OCI-LY1 (cell line): ENCODE measurements at regions not wholly inside any gene's neighbourhood (a gene's known extent, or its start where the extent isn't known, plus 50 kb on each side); places are given as distances from the start of the nearest gene placed in this dataset.

Experiments used
- H2AFZ ChIP-seq: fragments of 200-600 bp; sonication (generic), shearing (Covaris generic); 2 replicates; pipeline ENCODE4 v1.6.0; 2014; ENCODE audit warnings: antibody characterized with exemption, mild to moderate bottlenecking, low read length
- H3F3A ChIP-seq: fragments of 200-600 bp; sonication (generic), shearing (Covaris generic); 2 replicates; pipeline ENCODE4 v1.6.0; 2014; ENCODE audit warnings: mild to moderate bottlenecking, antibody characterized with exemption, low read length, moderate library complexity; ENCODE audit not compliant: insufficient read depth
- H3K27ac ChIP-seq: fragments of 200-600 bp; sonication (generic); 2 replicates; pipeline ENCODE4 v1.5.1; 2014; ENCODE audit warnings: low read length, mixed run types, mild to moderate bottlenecking, low read depth; ENCODE audit not compliant: poor library complexity, severe bottlenecking
- H3K27me3 ChIP-seq: fragments of 200-600 bp; sonication (generic); 2 replicates; pipeline ENCODE4 v1.6.0; 2014; ENCODE audit warnings: antibody characterized with exemption, mild to moderate bottlenecking, low read length, moderate library complexity; ENCODE audit not compliant: insufficient read depth
- H3K36me3 ChIP-seq: fragments of 200-600 bp; sonication (generic); 2 replicates; pipeline ENCODE4 v1.6.1; 2014; ENCODE audit warnings: mild to moderate bottlenecking, antibody characterized with exemption, low read length, moderate library complexity, mixed read lengths; ENCODE audit not compliant: insufficient read depth
- H3K4me1 ChIP-seq: fragments of 200-600 bp; sonication (generic); 2 replicates; pipeline ENCODE4 v1.5.1; 2014; ENCODE audit warnings: mild to moderate bottlenecking, low read length, moderate library complexity; ENCODE audit not compliant: insufficient read depth, severe bottlenecking
- H3K4me2 ChIP-seq: fragments of 200-600 bp; sonication (generic), shearing (Covaris generic); 2 replicates; pipeline ENCODE4 v1.6.1; 2014; ENCODE audit warnings: low read length
- H3K4me3 ChIP-seq: fragments of 200-600 bp; sonication (generic); 2 replicates; pipeline ENCODE4 v1.5.1; 2014; ENCODE audit warnings: low read length, low read depth, mild to moderate bottlenecking, mixed read lengths; ENCODE audit not compliant: poor library complexity, severe bottlenecking
- H3K79me2 ChIP-seq: fragments of 200-600 bp; shearing (Covaris generic); 2 replicates; pipeline ENCODE4 v1.6.1; 2016; ENCODE audit warnings: mixed run types, low read length, mixed read lengths; ENCODE audit not compliant: insufficient read depth
- H3K9ac ChIP-seq: fragments of 200-600 bp; sonication (generic), shearing (Covaris generic); 2 replicates; pipeline ENCODE4 v1.6.1; 2014; ENCODE audit warnings: mild to moderate bottlenecking, low read length, mixed read lengths
- H3K9me2 ChIP-seq: fragments of 200-600 bp; sonication (generic), shearing (Covaris generic); 2 replicates; pipeline ENCODE4 v1.6.1; 2014; ENCODE audit warnings: low read depth, mild to moderate bottlenecking, low read length, mixed read lengths
- H3K9me3 ChIP-seq: fragments of 200-600 bp; shearing (Covaris generic); 2 replicates; pipeline ENCODE4 v1.6.1; 2014; ENCODE audit warnings: low read length, mixed read lengths
- H4K20me1 ChIP-seq: fragments of 200-600 bp; sonication (generic), shearing (Covaris generic); 2 replicates; pipeline ENCODE4 v1.6.0; 2016; ENCODE audit warnings: mild to moderate bottlenecking, low read length; ENCODE audit not compliant: insufficient read depth
- CTCF ChIP-seq: fragments of 200-600 bp; sonication (generic), shearing (Covaris generic); IDR thresholded peaks from 2 replicates; pipeline ENCODE4 v1.5.1; 2017; ENCODE audit warnings: mild to moderate bottlenecking, antibody characterized with exemption, low read length, moderate library complexity, mixed read lengths
- EZH2 ChIP-seq: fragments of 200-600 bp; sonication (generic), shearing (Covaris generic); IDR thresholded peaks from 2 replicates; pipeline ENCODE4 v1.8.0; 2017; ENCODE audit warnings: borderline replicate concordance, mixed run types, mild to moderate bottlenecking, antibody characterized with exemption, low read length, moderate library complexity, mixed read lengths

DNA sequence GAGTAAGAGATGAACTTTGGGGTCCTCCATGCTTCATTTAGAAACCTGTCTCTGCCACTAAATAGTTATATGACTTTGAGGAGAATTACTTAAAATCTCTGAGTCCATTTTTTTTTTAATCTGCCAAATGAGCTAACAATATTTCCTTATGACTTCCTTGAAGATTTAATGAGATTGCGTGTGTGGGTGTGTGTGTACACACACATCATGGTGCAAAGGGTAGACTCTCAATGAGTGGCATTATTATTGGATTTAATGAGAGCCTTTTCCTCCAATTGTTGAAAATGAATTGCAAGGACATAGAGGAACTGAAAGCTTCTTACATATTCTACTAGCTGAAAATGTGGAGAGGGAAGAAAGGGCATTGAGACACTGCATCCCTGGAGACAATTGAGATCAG lies 573.5 kb upstream of the LUZP2 start:
- Histone ChIP-seq H3F3A (no peaks in the 10 kb centered on the region), H3K9me3 (no peaks in the 10 kb centered on the region), H3K36me3 (no peaks in the 10 kb centered on the region), H3K9ac (no peak overlapping the region), H2AFZ (no peak overlapping the region), H3K79me2 (no peaks in the 10 kb centered on the region), H3K4me2 (no peak overlapping the region), H4K20me1 (no peaks in the 10 kb centered on the region), H3K9me2 (no peaks in the 10 kb centered on the region), H3K4me3 (no peak overlapping the region), H3K27me3 (no peaks in the 10 kb centered on the region), H3K4me1 (no peaks in the 10 kb centered on the region), H3K27ac (no peak overlapping the region)
- no peak for TF ChIP-seq EZH2
- TF ChIP-seq CTCF = no peak

DNA sequence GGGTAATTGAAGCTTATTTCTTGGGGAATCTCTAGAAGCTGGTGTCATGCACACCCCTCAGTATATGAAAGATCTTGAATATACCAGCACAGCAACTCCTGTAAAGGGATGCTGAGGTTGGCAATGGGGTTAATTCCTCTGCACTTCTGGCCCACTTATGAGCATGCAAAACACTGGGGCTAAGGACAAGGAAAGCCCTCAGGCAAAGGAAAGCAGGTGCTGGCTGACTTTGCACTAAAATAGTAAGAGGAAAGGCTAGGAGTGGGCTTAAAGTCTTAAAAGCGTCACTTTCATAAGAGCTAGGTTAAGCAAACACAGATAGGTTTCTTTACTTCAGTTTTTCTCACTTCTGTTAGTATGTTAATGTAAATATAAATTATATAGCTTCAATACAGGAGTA lies 572.6 kb upstream of the LUZP2 start:
- H4K20me1 ChIP-seq = no peaks in the 10 kb centered on the region
- TF ChIP-seq CTCF = no peak
- no peak for TF ChIP-seq EZH2
- H2AFZ ChIP-seq = no peak overlapping the region
- H3K4me1 ChIP-seq = no peaks in the 10 kb centered on the region
- H3K27me3 ChIP-seq = no peaks in the 10 kb centered on the region
- H3K4me3 ChIP-seq = no peak overlapping the region
- no peaks in the 10 kb centered on the region for H3F3A ChIP-seq
- H3K9ac ChIP-seq = no peak overlapping the region
- H3K9me3 ChIP-seq = no peaks in the 10 kb centered on the region
- H3K79me2 ChIP-seq = no peaks in the 10 kb centered on the region
- no peak overlapping the region for H3K27ac ChIP-seq
- H3K9me2 ChIP-seq = no peaks in the 10 kb centered on the region
- H3K4me2 ChIP-seq = no peak overlapping the region
- H3K36me3 ChIP-seq = no peaks in the 10 kb centered on the region

DNA sequence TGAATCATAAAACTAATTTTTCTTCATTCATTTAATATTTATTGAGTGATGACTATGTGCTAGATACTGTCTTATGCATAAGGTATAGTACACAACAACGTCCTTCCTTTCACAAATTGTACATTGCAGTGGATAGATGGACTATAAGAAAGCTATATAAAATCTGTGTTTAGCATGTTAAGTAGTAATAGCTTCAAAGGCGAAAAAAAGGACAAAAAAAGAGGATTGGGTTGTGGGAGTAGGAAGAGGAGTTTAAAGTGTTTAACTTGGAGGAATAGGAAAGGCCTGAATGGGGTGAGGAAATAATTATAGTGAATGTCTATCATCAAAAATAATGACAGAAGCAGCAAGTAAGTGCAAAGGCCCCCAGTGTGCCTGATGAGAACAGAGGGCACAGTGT lies 565.4 kb upstream of the LUZP2 start:
- no peaks in the 10 kb centered on the region for H3K9me2 ChIP-seq
- no peaks in the 10 kb centered on the region for H3K79me2 ChIP-seq
- no peak overlapping the region for H2AFZ ChIP-seq
- no peaks in the 10 kb centered on the region for H3K9me3 ChIP-seq
- H3F3A ChIP-seq = no peaks in the 10 kb centered on the region
- H3K4me3 ChIP-seq = no peak overlapping the region
- H3K27me3 ChIP-seq = no peaks in the 10 kb centered on the region
- H3K4me2 ChIP-seq = no peak overlapping the region
- no peak overlapping the region for H3K27ac ChIP-seq
- no peak overlapping the region for H3K9ac ChIP-seq
- no peaks in the 10 kb centered on the region for H4K20me1 ChIP-seq
- no peak for TF ChIP-seq EZH2
- no peak for TF ChIP-seq CTCF
- H3K4me1 ChIP-seq = no peaks in the 10 kb centered on the region
- no peaks in the 10 kb centered on the region for H3K36me3 ChIP-seq
